C4-2B (cell line): ENCODE measurements at regions not wholly inside any gene's neighbourhood (a gene's known extent, or its start where the extent isn't known, plus 50 kb on each side); places are given as distances from the start of the nearest gene placed in this dataset.

ENCODE experiments used
- H3K27ac ChIP-seq: fragments of 450-650 bp; 2 replicates; pipeline ENCODE4 v1.5.1; 2017
- ZFX ChIP-seq: fragments of 450-650 bp; IDR thresholded peaks from 2 replicates; pipeline ENCODE4 v1.6.1; 2017
- TF ChIP-seq, protein P1 (sequence below): fragments of 450-650 bp; conservative IDR thresholded peaks from 2 replicates; pipeline ENCODE4 v1.5.1; 2017; ENCODE audit warnings: mild to moderate bottlenecking

DNA sequence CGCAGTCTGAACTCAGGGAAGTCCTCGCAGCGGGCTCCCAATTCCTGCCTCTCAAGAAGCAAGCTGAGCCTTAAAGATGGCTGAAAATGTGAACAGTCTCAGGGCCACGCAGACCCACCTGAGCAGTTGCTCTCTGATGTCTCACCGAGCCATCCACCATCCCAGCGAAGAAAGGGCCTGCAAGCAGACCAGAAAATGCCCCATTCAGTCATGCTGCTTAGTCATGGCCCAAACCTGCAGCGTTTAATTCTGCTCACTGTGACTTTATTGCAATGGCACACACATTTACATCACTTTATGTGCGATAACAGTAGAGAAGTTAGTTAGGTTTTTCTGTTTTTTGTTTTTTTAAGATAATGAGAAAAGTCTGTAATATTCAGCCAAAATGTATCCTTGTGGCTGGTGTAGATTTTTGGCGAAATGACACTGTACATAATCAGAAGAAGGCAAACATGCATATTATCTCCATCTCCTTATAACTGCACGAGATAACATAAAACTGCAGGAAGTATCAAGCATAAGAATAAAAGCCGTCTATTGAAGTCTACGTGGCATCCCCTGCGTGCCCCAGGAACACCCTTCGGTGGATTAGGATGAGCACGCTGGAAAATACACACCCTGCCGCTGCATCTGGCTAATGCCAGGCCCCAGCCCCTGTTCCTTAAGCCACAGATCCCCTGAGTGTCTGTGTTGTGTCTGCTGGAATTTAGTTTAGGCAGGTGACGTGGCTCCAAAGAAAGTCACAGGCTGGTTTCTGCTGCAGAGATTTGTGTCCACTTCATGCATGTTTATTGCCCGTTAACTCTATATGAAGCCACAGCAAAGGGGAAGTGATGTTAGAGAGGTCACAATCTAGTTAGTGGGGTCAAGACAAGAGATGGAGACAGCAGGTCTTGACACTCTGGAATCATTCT lies 119.8 kb upstream of the IRF2BP2 start:
- no peak for TF ChIP-seq ZFX
- TF ChIP-seq, protein P1, sequence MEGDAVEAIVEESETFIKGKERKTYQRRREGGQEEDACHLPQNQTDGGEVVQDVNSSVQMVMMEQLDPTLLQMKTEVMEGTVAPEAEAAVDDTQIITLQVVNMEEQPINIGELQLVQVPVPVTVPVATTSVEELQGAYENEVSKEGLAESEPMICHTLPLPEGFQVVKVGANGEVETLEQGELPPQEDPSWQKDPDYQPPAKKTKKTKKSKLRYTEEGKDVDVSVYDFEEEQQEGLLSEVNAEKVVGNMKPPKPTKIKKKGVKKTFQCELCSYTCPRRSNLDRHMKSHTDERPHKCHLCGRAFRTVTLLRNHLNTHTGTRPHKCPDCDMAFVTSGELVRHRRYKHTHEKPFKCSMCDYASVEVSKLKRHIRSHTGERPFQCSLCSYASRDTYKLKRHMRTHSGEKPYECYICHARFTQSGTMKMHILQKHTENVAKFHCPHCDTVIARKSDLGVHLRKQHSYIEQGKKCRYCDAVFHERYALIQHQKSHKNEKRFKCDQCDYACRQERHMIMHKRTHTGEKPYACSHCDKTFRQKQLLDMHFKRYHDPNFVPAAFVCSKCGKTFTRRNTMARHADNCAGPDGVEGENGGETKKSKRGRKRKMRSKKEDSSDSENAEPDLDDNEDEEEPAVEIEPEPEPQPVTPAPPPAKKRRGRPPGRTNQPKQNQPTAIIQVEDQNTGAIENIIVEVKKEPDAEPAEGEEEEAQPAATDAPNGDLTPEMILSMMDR: no peak
- no peak overlapping the region for H3K27ac ChIP-seq

DNA sequence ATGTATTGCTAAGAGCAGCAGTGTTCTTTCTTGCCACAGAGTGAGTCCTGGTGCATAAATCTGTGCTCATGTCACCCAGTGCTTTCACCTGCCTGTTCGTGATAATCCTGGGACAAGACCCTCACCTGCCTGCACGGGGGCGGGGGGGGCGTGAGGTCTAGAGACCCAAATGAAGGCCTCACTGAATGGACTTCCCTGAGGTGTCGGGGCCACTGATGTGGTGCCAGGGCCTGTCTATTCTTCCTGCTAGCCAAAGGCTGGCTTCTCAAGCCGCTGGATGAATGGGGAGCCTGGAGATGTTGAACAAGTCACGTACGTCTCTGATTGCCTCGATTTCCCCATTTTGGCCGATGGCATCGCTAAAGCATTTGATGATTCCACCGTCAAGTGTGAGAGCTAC lies 118.8 kb upstream of the IRF2BP2 start:
- no peak for TF ChIP-seq ZFX
- TF ChIP-seq, protein P1: no peak
- H3K27ac ChIP-seq: no peak overlapping the region

DNA sequence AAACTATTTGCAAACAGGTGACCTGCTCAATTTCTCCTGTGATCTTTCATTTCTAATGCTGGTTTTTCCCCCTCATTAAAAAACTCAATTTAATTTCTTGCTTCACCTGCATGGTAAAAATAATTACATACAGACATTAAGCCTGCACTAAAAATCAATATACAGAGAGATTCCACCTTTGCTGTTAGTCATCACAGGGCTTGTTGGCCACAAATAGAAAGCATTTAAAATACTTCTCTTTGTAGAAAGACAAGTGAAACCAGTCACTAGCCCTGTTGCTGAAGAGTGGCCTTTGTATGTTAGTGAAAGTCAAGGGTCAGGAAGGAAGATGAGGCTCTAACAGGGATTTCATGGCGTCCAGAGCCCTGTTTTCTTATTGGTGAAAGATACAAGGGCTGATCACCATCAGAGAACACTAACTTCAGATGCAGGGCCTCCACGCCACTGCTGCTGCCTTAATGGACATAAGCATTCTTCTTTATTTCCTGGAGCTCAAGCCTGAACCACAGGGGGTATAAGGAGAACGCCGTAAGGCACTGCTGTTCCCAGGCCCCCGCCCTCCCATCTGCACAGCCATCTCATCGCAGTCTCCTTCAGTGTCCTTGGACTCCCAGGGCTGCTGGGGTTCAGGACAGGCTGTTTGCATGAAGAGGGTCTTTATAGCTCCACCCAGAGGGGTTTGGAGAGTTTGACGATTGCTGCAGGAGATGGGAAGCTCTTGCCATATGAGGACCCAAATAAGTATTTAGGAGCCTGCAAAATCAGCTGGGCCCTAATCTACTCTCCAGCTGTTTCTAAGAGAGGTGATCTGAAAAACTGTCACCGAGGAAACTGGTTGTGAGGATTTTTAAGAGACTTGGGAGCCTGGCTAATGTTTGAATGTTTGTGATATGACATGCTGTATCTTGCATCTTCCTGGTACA lies 117.3 kb upstream of the IRF2BP2 start:
- H3K27ac ChIP-seq: no peak overlapping the region
- TF ChIP-seq ZFX: no peak
- TF ChIP-seq, protein P1: no peak

DNA sequence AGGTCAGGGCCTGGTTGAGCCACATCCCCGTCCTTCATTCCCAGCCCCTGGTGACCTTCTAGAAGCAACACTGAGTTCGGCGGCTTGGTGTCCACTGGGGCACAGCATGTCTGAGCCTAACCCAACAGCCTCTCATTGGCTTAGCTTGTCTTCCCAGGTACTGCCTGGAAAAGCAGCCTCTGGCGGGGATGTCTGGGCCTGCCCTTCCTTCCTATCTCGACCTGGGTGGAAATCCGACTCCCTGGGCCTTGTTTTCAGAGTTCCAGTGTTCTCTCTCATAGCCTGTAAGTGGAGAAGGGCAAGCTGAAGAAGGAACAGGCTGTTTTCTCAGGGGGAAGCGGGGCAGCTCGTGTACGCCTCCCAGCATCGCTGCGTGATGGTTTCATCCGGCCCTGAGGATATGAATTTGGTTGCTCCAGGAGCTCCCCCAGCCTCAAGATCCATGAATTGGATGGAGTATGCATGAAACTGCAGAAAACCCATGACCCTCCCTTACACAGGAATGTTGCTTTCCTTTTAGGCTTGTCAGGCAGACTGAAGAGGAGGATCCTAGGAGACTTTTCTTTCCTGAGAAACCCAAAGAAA lies 116.5 kb upstream of the IRF2BP2 start:
- no peak for TF ChIP-seq ZFX
- TF ChIP-seq, protein P1: no peak
- H3K27ac ChIP-seq: peak overlapping the region; percentile 93

DNA sequence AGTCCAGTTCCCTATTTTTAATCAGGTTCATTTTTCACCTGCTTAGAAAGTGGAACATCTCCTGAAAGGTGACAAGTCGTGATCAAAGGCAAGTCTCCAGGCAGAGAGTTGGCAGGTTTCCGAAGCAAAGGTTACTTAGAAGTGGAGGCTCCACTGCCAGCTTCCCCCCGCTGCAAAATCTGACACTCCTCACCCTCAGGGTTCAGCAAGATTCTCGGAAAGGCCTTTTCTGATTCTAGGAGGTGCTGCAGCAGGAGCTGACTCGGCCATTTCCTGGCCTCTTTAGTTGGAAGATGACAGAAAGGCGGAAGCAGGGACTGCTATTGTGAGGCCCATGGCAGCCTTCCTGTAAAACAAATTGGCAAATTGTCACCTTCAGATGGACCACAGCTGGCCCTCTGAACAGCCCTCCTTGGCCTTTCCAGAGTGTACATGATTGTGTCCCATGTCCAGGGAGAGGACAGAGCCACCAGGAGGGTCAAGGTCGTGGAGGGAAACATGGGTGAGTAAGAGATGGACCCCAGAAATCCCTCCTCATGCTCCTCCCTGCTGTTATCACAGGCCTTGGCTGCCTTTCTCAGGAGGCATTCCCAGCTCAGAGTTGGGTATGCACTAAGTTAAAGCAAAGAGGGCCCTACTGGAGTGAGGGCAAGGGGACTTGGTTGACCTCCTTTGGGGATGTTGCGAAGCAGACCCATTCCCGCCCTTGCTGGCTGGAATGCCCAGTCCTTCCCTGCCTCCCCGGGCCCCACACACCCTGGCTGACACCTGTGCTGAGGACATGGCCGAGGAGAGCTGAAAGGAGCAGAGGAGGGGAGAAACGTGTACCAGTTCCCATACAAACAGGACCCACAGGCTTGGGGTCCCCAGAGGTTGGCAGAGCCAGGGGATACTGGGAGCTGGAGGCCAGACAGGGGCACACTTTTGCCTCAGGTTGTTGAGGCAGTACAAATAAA lies 115.5 kb upstream of the IRF2BP2 start:
- TF ChIP-seq ZFX: no peak
- TF ChIP-seq, protein P1: no peak
- peak overlapping the region; percentile 93 for H3K27ac ChIP-seq

DNA sequence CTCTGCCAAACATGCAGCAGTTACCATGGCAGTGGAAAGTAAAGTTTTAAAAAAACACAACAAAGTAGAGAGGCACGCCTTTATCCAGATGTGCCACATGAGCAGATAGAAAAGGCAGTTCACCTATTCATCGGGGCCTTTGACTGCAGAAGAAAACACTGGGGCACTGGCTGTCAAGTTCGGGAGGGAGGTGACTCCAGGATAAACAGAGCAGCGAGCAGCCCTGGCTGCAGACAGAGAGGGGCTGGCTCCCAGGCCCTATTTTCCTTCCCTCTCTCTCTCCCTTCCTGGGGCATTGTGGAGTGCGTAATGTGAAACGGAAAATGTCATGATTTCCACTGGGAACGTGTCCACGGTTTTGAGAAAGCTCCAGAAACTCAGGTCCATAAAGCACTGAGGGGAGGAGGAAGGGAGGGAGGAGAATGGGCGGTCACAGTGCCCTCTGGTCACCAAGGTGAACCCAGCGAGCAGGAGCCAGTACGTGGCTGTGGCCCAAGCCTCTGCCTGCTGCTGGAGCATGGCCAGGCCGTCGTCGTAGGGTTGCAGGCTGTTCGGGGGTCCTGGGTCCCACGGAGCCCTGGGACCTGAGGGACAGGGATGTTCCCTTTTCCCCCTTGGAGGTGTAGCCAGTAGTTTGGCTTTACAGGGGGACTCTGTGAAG lies 114.7 kb upstream of the IRF2BP2 start:
- peak overlapping the region; percentile 93 for H3K27ac ChIP-seq
- TF ChIP-seq, protein P1: no peak
- no peak for TF ChIP-seq ZFX
